ENCODE measurements at regions not wholly inside any gene's neighbourhood (a gene's known extent, or its start where the extent isn't known, plus 50 kb on each side); places are given as distances from the start of the nearest gene placed in this dataset.

DNA sequence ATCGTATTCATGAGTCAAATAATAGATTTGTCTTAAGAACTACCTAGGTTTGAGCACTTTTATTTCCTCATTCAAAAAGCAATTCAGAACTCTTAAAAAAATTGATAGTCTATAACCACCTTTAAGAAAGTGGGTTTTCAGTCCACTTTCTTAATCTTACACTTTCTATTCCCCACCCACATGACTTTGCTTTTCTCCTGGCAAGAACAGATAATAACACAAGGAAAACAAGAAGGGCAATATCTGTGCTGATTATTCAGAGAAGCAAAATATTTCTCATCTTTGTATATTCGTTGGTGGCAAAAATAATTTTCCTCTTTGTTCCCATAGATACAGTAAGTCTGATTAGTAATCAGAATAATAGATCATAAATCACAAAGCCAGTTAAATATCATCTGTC lies 130.6 kb upstream of the DNAJC10 start:
- H3K4me1 ChIP-seq (ENCODE audit: low read depth) = peaks cover under 1% of the 10 kb centered on the region
- TF ChIP-seq, protein P1, sequence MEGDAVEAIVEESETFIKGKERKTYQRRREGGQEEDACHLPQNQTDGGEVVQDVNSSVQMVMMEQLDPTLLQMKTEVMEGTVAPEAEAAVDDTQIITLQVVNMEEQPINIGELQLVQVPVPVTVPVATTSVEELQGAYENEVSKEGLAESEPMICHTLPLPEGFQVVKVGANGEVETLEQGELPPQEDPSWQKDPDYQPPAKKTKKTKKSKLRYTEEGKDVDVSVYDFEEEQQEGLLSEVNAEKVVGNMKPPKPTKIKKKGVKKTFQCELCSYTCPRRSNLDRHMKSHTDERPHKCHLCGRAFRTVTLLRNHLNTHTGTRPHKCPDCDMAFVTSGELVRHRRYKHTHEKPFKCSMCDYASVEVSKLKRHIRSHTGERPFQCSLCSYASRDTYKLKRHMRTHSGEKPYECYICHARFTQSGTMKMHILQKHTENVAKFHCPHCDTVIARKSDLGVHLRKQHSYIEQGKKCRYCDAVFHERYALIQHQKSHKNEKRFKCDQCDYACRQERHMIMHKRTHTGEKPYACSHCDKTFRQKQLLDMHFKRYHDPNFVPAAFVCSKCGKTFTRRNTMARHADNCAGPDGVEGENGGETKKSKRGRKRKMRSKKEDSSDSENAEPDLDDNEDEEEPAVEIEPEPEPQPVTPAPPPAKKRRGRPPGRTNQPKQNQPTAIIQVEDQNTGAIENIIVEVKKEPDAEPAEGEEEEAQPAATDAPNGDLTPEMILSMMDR (IDR thresholded peaks at IDR 0.05; ENCODE audit: low read depth, low read length) = no peak

DNA sequence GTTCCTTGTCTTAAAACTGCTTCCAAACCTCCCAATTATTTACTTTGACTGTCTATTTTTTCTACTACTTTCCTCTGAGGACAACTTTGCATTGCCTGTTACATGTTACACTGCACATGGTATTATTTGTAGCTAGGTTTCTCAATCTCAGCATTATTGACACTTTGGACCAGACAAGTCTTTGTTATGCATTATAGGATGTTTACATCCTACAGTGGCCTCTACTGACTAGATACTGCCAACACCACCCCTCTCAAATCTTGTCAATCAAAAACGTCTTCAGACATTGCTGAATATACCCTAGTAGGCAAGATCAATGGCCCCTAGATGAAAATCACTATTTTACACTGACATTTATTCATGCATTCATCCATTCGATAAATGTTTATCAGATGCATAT lies 129.6 kb upstream of the DNAJC10 start:
- no peaks in the 10 kb centered on the region for H3K36me3 ChIP-seq
- H3K9me3 ChIP-seq (ENCODE audit: low read depth) = no peaks in the 10 kb centered on the region

More for the DNA sequence above, 130.6 kb upstream of the DNAJC10 start:
- Histone ChIP-seq H3K9me3 (ENCODE audit: low read depth) (no peaks in the 10 kb centered on the region), H3K36me3 (no peaks in the 10 kb centered on the region), H3K4me3 (no peak overlapping the region), H3K27me3 (no peaks in the 10 kb centered on the region), H3K27ac (no peak overlapping the region)
- no peak for DNase-seq (ENCODE audit: low read depth in 1 of 2, low spot score in 1 of 2)

DNA sequence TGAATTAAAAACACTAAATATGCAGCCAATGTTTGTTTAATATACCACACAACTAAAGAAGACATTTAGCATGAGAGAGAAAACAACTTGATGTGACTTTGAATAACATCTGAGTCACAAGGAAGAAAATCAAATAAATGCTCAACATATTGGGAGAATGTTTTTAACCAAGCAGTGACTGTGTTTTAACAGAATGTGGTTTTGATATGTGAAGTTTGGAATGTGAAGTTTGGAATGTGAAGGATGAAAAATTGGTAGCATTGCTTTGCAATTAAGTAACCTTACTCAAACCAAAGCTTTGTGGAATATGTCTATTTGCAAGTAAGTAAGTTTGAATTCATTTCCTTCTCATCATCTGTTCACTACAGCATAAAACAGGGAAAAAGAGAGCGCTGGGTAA lies 128.2 kb upstream of the DNAJC10 start:
- Histone ChIP-seq H3K4me1 (ENCODE audit: low read depth) (no peaks in the 10 kb centered on the region), H3K36me3 (no peaks in the 10 kb centered on the region), H3K27me3 (no peaks in the 10 kb centered on the region), H3K9me3 (ENCODE audit: low read depth) (no peaks in the 10 kb centered on the region), H3K27ac (no peak overlapping the region), H3K4me3 (no peak overlapping the region)
- DNase-seq (ENCODE audit: low read depth in 1 of 2, low spot score in 1 of 2) = peak in 1 of 2 donors; percentile 88
- TF ChIP-seq, protein P1 (IDR thresholded peaks at IDR 0.05; ENCODE audit: low read depth, low read length) = no peak

More for the DNA sequence above, 129.6 kb upstream of the DNAJC10 start:
- Histone ChIP-seq H3K27ac (no peak overlapping the region), H3K4me3 (no peak overlapping the region), H3K27me3 (no peaks in the 10 kb centered on the region), H3K4me1 (ENCODE audit: low read depth) (no peaks in the 10 kb centered on the region)
- no peak for DNase-seq (ENCODE audit: low read depth in 1 of 2, low spot score in 1 of 2)
- TF ChIP-seq, protein P1 (IDR thresholded peaks at IDR 0.05; ENCODE audit: low read depth, low read length) = no peak

DNA sequence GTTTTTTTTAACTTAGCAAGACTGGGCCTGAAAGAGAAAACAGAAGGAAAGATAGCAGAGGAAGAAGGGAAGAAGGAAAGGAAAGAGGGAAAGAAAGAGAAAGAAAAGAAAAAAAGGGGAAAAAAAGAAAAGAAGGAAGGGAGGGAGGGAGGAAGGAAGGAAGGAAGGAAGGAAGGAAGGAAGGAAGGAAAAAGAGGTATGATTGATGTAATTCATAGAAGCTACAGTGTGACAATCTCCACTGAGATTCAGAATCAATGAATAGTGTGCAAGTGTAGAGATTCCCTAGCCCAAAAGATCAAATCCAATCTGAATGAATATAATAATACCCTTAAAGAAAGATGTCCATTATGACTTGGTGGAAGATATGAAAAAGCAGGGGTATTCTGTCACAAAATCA lies 126.9 kb upstream of the DNAJC10 start:
- DNase-seq (ENCODE audit: low read depth in 1 of 2, low spot score in 1 of 2) = no peak
- Histone ChIP-seq H3K27ac (no peak overlapping the region), H3K4me3 (no peak overlapping the region), H3K4me1 (ENCODE audit: low read depth) (peaks cover 3% of the 10 kb centered on the region), H3K27me3 (no peaks in the 10 kb centered on the region), H3K36me3 (no peaks in the 10 kb centered on the region), H3K9me3 (ENCODE audit: low read depth) (no peaks in the 10 kb centered on the region)
- TF ChIP-seq, protein P1 (IDR thresholded peaks at IDR 0.05; ENCODE audit: low read depth, low read length) = no peak

DNA sequence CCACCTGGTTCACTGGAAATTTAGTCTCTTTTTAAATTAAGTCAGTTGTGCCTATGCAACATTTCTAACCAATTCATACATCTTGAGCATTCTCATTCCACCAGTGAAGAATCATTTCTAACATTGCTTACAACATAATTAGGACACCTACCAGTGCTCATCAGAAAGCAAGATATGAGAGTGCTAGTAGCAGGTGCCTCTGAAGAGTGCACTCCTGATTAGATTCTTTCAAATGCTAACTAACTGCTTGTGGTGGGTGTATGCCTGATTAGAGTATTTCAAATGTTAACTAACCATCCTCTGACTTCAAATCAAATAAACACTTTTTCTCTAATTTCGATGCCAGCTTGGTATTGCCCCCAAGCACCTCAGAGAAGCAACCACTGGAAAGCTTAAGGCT lies 124.3 kb upstream of the DNAJC10 start:
- Histone ChIP-seq H3K36me3 (no peaks in the 10 kb centered on the region), H3K27ac (no peak overlapping the region), H3K4me1 (ENCODE audit: low read depth) (peaks cover 3% of the 10 kb centered on the region), H3K9me3 (ENCODE audit: low read depth) (no peaks in the 10 kb centered on the region), H3K4me3 (no peak overlapping the region), H3K27me3 (no peaks in the 10 kb centered on the region)
- TF ChIP-seq, protein P1 (IDR thresholded peaks at IDR 0.05; ENCODE audit: low read depth, low read length) = no peak
- no peak for DNase-seq (ENCODE audit: low read depth in 1 of 2, low spot score in 1 of 2)

All from cardiac muscle cell (in vitro differentiated cells and primary cell).